NOMO-1 treated with DMSO at 0.1 percent for 48 hours (cell line): ENCODE measurements at regions not wholly inside any gene's neighbourhood (a gene's known extent, or its start where the extent isn't known, plus 50 kb on each side); places are given as distances from the start of the nearest gene placed in this dataset.
A peak's percentile ranks its signal among the peaks of the same experiment; 100 is the strongest.
"Not testable (repeated sequence)": the region's sequence is repeated elsewhere in the genome, so short reads cannot be mapped to it uniquely, and the experiment has no call there.

Source experiments
- DNase-seq: peaks from one replicate; lab custom pipeline; 2025; ENCODE audit not compliant: unreplicated experiment; lab: John Stamatoyannopoulos, UW

DNA sequence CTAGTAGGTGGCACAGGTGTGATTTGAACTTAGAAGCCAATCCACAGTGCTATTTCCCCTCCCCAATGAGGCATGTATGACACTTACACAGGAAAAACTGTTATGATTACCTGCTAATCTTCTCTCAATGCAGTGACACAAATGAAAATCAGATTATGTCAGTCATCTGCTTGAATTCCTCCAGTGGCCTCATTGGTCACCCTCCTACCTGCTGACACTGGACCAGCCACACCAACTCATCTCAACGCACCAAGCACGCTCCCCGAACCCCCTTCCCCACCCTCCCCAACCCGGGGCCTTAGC lies 82.2 kb upstream of the SEC11C start:
- DNase-seq = no peak

- DNase-seq = no peak
Measured at GRCh38 chr18:59057969-59058368, 81.7 kb upstream of the SEC11C start.

GRCh38 chr18:59059140-59059539 lies 80.5 kb upstream of the SEC11C start:
- no peak for DNase-seq

- DNase-seq = no peak
Measured at GRCh38 chr18:59060551-59060950, 79.1 kb upstream of the SEC11C start.

- no peak for DNase-seq
Measured at GRCh38 chr18:59061914-59062642, 77.6 kb upstream of the SEC11C start.

- DNase-seq = no peak
Measured at GRCh38 chr18:59062643-59063006, 77.1 kb upstream of the SEC11C start.

DNA sequence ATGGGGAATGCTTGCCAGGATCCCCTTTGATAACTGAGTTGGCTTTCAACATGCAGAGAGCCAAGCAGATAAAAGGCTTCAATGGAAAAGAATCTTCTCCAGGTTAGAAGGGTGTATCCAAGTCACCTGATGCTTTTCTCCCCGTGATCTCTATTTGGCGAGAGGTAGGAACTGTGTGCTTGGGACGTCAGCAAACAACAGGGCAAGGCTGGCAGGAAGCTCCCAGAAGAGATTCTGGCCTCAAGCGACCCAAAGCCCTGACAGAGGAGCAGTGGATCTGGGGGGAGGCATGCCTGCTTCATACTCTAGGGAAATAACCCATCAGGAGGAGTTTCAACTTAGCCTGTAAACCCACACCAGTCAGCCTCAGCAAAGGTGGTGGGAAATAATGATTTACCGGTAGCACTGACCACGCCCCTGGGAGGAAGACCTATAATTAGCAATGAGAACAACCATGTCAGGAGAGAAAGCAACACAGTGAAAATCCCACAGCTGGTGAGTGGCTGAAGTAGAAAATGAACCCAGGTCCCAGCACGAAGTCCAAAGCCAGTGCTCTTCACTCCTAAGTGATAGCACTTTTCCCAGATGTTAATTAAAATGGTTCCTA lies 76.3 kb upstream of the SEC11C start:
- DNase-seq = no peak

DNA sequence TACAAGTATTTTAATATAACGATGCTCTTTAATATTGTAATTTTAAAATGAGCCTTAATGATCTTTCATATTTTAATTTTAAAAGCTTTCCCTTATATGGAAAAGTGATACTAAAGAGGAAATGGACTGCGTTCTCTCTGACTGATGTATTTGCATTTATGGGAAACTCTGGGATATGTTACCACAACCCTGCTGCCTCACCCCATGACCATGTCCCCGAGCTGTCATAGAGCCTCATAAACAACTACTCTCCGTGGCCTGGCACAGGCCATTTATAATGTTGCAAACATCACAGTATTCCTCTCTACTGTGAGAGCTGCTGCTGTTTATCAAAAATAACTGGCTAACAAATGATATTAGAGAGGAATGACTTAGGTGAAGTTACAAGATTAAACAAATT lies 75.8 kb upstream of the SEC11C start:
- DNase-seq = no peak

- DNase-seq = no peak
Measured at GRCh38 chr18:59065684-59066083, 74.0 kb upstream of the SEC11C start.

GRCh38 chr18:59067873-59068272 lies 71.8 kb upstream of the SEC11C start:
- DNase-seq = no peak

- DNase-seq = no peak
Measured at GRCh38 chr18:59068276-59069071, 71.2 kb upstream of the SEC11C start.

- peak; percentile 65 for DNase-seq
Measured at GRCh38 chr18:59070181-59070912, 69.3 kb upstream of the SEC11C start.

GRCh38 chr18:59072727-59073421 lies 66.8 kb upstream of the SEC11C start:
- DNase-seq = no peak

DNA sequence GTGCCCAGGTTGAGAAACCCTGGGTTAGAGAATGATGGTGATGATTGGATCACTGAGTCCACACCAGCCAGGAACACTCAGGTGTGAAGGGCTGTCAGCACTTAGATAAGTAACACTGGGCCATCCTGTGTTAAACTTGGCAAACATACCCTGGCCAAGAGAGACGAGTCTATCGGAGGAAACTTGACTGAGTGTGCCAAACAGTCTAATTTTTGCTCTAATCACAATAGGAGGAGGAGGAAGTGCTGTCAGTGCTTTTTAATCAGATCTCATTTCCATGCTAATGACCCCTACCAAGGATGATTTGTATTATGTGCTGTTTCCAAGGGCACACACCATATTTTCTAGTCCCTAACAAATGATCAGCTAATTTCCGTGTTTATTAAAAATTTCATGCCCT lies 63.8 kb upstream of the SEC11C start:
- DNase-seq = no peak

DNA sequence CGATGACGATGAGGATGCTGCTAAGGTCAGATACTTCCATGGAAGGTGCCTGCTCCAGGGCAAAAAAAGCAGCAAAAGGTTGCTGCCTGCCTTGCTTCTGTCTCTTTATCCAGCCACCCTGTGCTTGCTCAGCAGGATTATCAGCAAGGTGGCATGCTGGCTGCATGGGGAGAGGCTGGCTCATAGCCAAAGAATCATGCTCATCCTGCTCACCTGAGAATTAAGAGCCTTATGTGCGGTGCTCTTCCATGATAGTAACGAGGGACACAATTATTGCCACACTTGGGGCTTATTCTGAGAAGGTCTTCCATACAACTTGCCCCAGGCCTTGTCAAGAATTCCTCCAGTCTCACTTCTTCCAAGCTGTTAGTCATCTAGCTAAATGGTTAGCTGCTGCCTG lies 60.4 kb upstream of the SEC11C start:
- DNase-seq = no peak

- DNase-seq = not testable (repeated sequence)
Measured at GRCh38 chr18:59079687-59080501, 59.8 kb upstream of the SEC11C start.

GRCh38 chr18:59083136-59083818 lies 56.4 kb upstream of the SEC11C start:
- no peak for DNase-seq

- DNase-seq = no peak
Measured at GRCh38 chr18:59085126-59085794, 54.4 kb upstream of the SEC11C start.

DNA sequence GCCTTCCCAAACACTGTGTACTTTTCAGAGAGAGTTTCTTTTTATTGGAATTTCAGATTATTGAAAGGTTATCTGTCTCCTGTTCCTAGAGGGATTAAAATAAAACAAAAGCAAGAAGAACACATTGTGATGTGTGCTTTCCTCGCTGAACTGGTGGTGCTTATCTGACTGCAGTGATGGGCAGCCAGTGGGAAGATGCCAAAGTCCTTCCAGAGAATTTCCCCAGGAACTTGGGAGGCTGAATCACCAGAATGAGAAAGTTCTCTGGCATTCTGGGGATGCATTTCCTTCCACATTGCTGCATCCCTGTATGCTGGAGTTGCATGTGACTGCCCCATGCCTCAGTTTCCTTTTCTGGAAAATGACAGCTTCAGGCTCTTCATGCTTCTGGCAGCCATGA lies 53.9 kb upstream of the SEC11C start:
- DNase-seq = no peak
